Fibroblast of lung (primary cell): ENCODE measurements at regions not wholly inside any gene's neighbourhood (a gene's known extent, or its start where the extent isn't known, plus 50 kb on each side); places are given as distances from the start of the nearest gene placed in this dataset.

ENCODE experiments used
- DNase-seq, 2 donors: peaks; one replicate each; pipeline versions ENCODE4 v3.0.0 to v3.0.0-alpha.2; 2010; ENCODE audit warnings: low read depth in 2 of 2
- H2AFZ ChIP-seq: 2 replicates; pipeline ENCODE4 v1.5.1; 2012; ENCODE audit warnings: low read length, control low read depth, inconsistent platforms
- H3K27ac ChIP-seq: 2 replicates; pipeline ENCODE4 v1.5.1; 2011; ENCODE audit warnings: low read length, control low read depth; ENCODE audit not compliant: insufficient read depth
- H3K27me3 ChIP-seq: 2 replicates; pipeline ENCODE4 v1.5.1; 2011; ENCODE audit warnings: mild to moderate bottlenecking, low read length; ENCODE audit not compliant: control insufficient read depth, insufficient read depth
- H3K36me3 ChIP-seq: 2 replicates; pipeline ENCODE4 v1.5.1; 2011; ENCODE audit warnings: low read length; ENCODE audit not compliant: control insufficient read depth, insufficient read depth
- H3K4me1 ChIP-seq: 2 replicates; pipeline ENCODE4 v1.5.1; 2011; ENCODE audit warnings: low read length; ENCODE audit not compliant: control insufficient read depth, insufficient read depth; ENCODE audit errors: extremely low read depth
- H3K4me2 ChIP-seq: 2 replicates; pipeline ENCODE4 v1.5.1; 2011; ENCODE audit warnings: low read length, control low read depth; ENCODE audit not compliant: insufficient read depth; ENCODE audit errors: extremely low read depth
- H3K4me3 ChIP-seq, 4 experiments: fragments of 200-600 bp in 1 of 4; sonication (generic) in 1 of 4; replicated peaks in 1 of 4; 2 replicates each; pipeline ENCODE4 v1.5.1; 2011 to 2016; ENCODE audit warnings: low read length in 4 of 4, low read depth in 3 of 4, mild to moderate bottlenecking in 3 of 4, control low read depth in 2 of 4, inconsistent platforms in 1 of 4, mixed read lengths in 1 of 4; ENCODE audit not compliant: insufficient read depth in 1 of 4; ENCODE audit errors: control extremely low read depth in 1 of 4
- H3K79me2 ChIP-seq: 2 replicates; pipeline ENCODE4 v1.5.1; 2012; ENCODE audit warnings: mild to moderate bottlenecking, low read length, inconsistent platforms; ENCODE audit not compliant: control insufficient read depth, insufficient read depth
- H3K9ac ChIP-seq: 2 replicates; pipeline ENCODE4 v1.5.1; 2011; ENCODE audit warnings: mild to moderate bottlenecking, low read length, control low read depth; ENCODE audit not compliant: insufficient read depth
- H3K9me3 ChIP-seq: 2 replicates; pipeline ENCODE4 v1.5.1; 2012; ENCODE audit warnings: low read depth, low read length; ENCODE audit not compliant: control insufficient read depth, insufficient read depth
- H4K20me1 ChIP-seq: 2 replicates; pipeline ENCODE4 v1.5.1; 2011; ENCODE audit warnings: low read length; ENCODE audit not compliant: control insufficient read depth, insufficient read depth; ENCODE audit errors: extremely low read depth
- CTCF ChIP-seq, 2 donors: IDR thresholded peaks in 1 of 2; conservative IDR thresholded peaks in 1 of 2; 1 replicate in 1 of 2; 2 replicates in 1 of 2; pipeline ENCODE4 v1.5.1; 2011 to 2012; ENCODE audit warnings: low read length in 2 of 2, control low read depth in 1 of 2, inconsistent platforms in 1 of 2, low read depth in 1 of 2, mild to moderate bottlenecking in 1 of 2
- EZH2 ChIP-seq: IDR thresholded peaks from 2 replicates; pipeline ENCODE4 v1.5.1; 2012; ENCODE audit warnings: low read length, control low read depth, mild to moderate bottlenecking; ENCODE audit errors: missing control alignments

GRCh38 chr22:22811016-22812009, 76.3 kb upstream of the IGLL5 start:
- Histone ChIP-seq H4K20me1 (no peaks in the 10 kb centered on the region), H3K36me3 (no peaks in the 10 kb centered on the region), H3K27me3 (no peaks in the 10 kb centered on the region), H2AFZ (no peak overlapping the region), H3K9ac (no peak overlapping the region), H3K4me1 (no peaks in the 10 kb centered on the region), H3K79me2 (no peaks in the 10 kb centered on the region), H3K9me3 (no peaks in the 10 kb centered on the region), H3K4me2 (no peak overlapping the region), H3K27ac (no peak overlapping the region), H3K4me3 (no peak overlapping the region)
- TF ChIP-seq CTCF (conservative IDR thresholded peaks at IDR 0.05 in 1 of 2, IDR thresholded peaks at IDR 0.05 in 1 of 2; ENCODE audit: low read depth in 1 of 2, low read length in 2 of 2): no peak
- DNase-seq: no peak

- H3K27me3 ChIP-seq: no peaks in the 10 kb centered on the region
- no peak for DNase-seq
- no peak overlapping the region for H3K27ac ChIP-seq
- H3K9ac ChIP-seq: no peak overlapping the region
- no peak for TF ChIP-seq CTCF (conservative IDR thresholded peaks at IDR 0.05 in 1 of 2, IDR thresholded peaks at IDR 0.05 in 1 of 2; ENCODE audit: low read depth in 1 of 2, low read length in 2 of 2)
- TF ChIP-seq EZH2: no peak
- H3K79me2 ChIP-seq: no peaks in the 10 kb centered on the region
- H3K4me2 ChIP-seq: no peak overlapping the region
- no peaks in the 10 kb centered on the region for H3K36me3 ChIP-seq
- H3K4me3 ChIP-seq: no peak overlapping the region
- no peaks in the 10 kb centered on the region for H4K20me1 ChIP-seq
- H3K4me1 ChIP-seq: no peaks in the 10 kb centered on the region
- no peaks in the 10 kb centered on the region for H3K9me3 ChIP-seq
- H2AFZ ChIP-seq: no peak overlapping the region
Measured at GRCh38 chr22:22812031-22812905, 75.3 kb upstream of the IGLL5 start.
